Colonic mucosa (tissue), 4 donors: ENCODE measurements at regions not wholly inside any gene's neighbourhood (a gene's known extent, or its start where the extent isn't known, plus 50 kb on each side); places are given as distances from the start of the nearest gene placed in this dataset.

ENCODE experiments used
- DNase-seq: peaks from one replicate; pipeline ENCODE4 v3.0.0-alpha.2; 2020
- H3K27ac ChIP-seq: fragments of 200-600 bp; one replicate; pipeline ENCODE4 v1.8.0; 2021
- H3K27me3 ChIP-seq: fragments of 200-600 bp; one replicate; pipeline ENCODE4 v1.8.0; 2021
- H3K36me3 ChIP-seq: fragments of 200-600 bp; one replicate; pipeline ENCODE4 v1.8.0; 2021
- H3K4me1 ChIP-seq: fragments of 200-600 bp; one replicate; pipeline ENCODE4 v1.8.0; 2021; ENCODE audit warnings: mild to moderate bottlenecking
- H3K4me3 ChIP-seq: fragments of 200-600 bp; one replicate; pipeline ENCODE4 v1.8.0; 2021
- H3K9ac ChIP-seq, 2 donors: one replicate each; pipeline ENCODE4 v1.7.0; 2013; ENCODE audit warnings: control low read depth in 2 of 2, low read depth in 2 of 2, low read length in 2 of 2
- H3K9me3 ChIP-seq: fragments of 200-600 bp; one replicate; pipeline ENCODE4 v1.8.0; 2021
- CTCF ChIP-seq: fragments of 200-600 bp; IDR thresholded peaks from one replicate; pipeline ENCODE4 v1.8.0; 2022; ENCODE audit warnings: antibody characterized with exemption, mild to moderate bottlenecking
- intact Hi-C: fragments of 100-400 bp; cut with DNase I; formaldehyde crosslinking; loops from one replicate; pipeline ENCODE4 v1.14.1; 2022
- donor health status: healthy.
- donor health status: DM: no; HTN: no; CAD: no.
- donor health status: DM: no; HTN: no; CAD: no.

GRCh38 chr9:86708918-86709835, 238.1 kb downstream of the GAS1 start:
- intact Hi-C loops = no loop called here
- Histone ChIP-seq H3K9ac (no peak overlapping the region), H3K4me3 (no peak overlapping the region), H3K27me3 (no peaks in the 10 kb centered on the region), H3K36me3 (no peaks in the 10 kb centered on the region), H3K27ac (no peak overlapping the region), H3K9me3 (no peaks in the 10 kb centered on the region), H3K4me1 (no peaks in the 10 kb centered on the region)
- TF ChIP-seq CTCF = no peak
- no peak for DNase-seq

- no peak for DNase-seq
- Histone ChIP-seq H3K27ac (no peak overlapping the region), H3K9ac (no peak overlapping the region), H3K27me3 (no peaks in the 10 kb centered on the region), H3K4me3 (no peak overlapping the region), H3K9me3 (no peaks in the 10 kb centered on the region), H3K36me3 (no peaks in the 10 kb centered on the region), H3K4me1 (no peaks in the 10 kb centered on the region)
- intact Hi-C loops = no loop called here
- no peak for TF ChIP-seq CTCF
Observed at GRCh38 chr9:86707932-86708510, 239.3 kb downstream of the GAS1 start.

- no peak overlapping the region for H3K9ac ChIP-seq
- no peak for TF ChIP-seq CTCF
- H3K9me3 ChIP-seq = no peaks in the 10 kb centered on the region
- no peak for DNase-seq
- no peaks in the 10 kb centered on the region for H3K36me3 ChIP-seq
- no peak overlapping the region for H3K4me3 ChIP-seq
- H3K4me1 ChIP-seq = no peaks in the 10 kb centered on the region
- intact Hi-C loops = no loop called here
- no peak overlapping the region for H3K27ac ChIP-seq
- no peaks in the 10 kb centered on the region for H3K27me3 ChIP-seq
Observed at GRCh38 chr9:86706391-86706790, 240.9 kb downstream of the GAS1 start.

- TF ChIP-seq CTCF = no peak
- Histone ChIP-seq H3K27ac (no peak overlapping the region), H3K36me3 (no peaks in the 10 kb centered on the region), H3K9me3 (no peaks in the 10 kb centered on the region), H3K4me3 (no peak overlapping the region), H3K4me1 (no peaks in the 10 kb centered on the region), H3K9ac (no peak overlapping the region), H3K27me3 (no peaks in the 10 kb centered on the region)
- intact Hi-C loops = no loop called here
- DNase-seq = no peak
Observed at GRCh38 chr9:86705490-86705889, 241.8 kb downstream of the GAS1 start.

- no peak for DNase-seq
- Histone ChIP-seq H3K4me1 (no peaks in the 10 kb centered on the region), H3K36me3 (no peaks in the 10 kb centered on the region), H3K9me3 (no peaks in the 10 kb centered on the region), H3K27ac (no peak overlapping the region), H3K27me3 (no peaks in the 10 kb centered on the region), H3K9ac (no peak overlapping the region), H3K4me3 (no peak overlapping the region)
- TF ChIP-seq CTCF = no peak
- intact Hi-C loops = no loop called here
Observed at GRCh38 chr9:86703346-86703745, 244.0 kb downstream of the GAS1 start.
